Fibroblast of the conjunctiva (primary cell): ENCODE measurements at regions not wholly inside any gene's neighbourhood (a gene's known extent, or its start where the extent isn't known, plus 50 kb on each side); places are given as distances from the start of the nearest gene placed in this dataset.
"Not testable (repeated sequence)": the region's sequence is repeated elsewhere in the genome, so short reads cannot be mapped to it uniquely, and the experiment has no call there.

ENCODE experiments used
- DNase-seq: peaks from one replicate; pipeline ENCODE4 v3.0.0-alpha.2; 2010; ENCODE audit warnings: low read depth

GRCh38 chr3:10109-10996, 186.2 kb upstream of the CHL1 start:
- DNase-seq, result not testable (repeated sequence)

- peak; percentile 23 for DNase-seq
Measured at GRCh38 chr3:11734-12133, 184.8 kb upstream of the CHL1 start.

- DNase-seq, result no peak
Measured at GRCh38 chr3:14652-15051, 181.9 kb upstream of the CHL1 start.

GRCh38 chr3:16366-16765, 180.2 kb upstream of the CHL1 start:
- DNase-seq, result no peak

GRCh38 chr3:20421-20820, 176.1 kb upstream of the CHL1 start:
- no peak for DNase-seq

GRCh38 chr3:24006-24405, 172.6 kb upstream of the CHL1 start:
- DNase-seq, result no peak

- no peak for DNase-seq
Measured at GRCh38 chr3:25056-25455, 171.5 kb upstream of the CHL1 start.

GRCh38 chr3:35985-36384, 160.6 kb upstream of the CHL1 start:
- not testable (repeated sequence) for DNase-seq

- not testable (repeated sequence) for DNase-seq
Measured at GRCh38 chr3:42871-43744, 153.5 kb upstream of the CHL1 start.

- DNase-seq, result no peak
Measured at GRCh38 chr3:44028-44676, 152.4 kb upstream of the CHL1 start.

GRCh38 chr3:44941-45340, 151.6 kb upstream of the CHL1 start:
- DNase-seq, result not testable (repeated sequence)

- DNase-seq, result no peak
Measured at GRCh38 chr3:46576-46975, 150.0 kb upstream of the CHL1 start.

GRCh38 chr3:53441-53840, 143.1 kb upstream of the CHL1 start:
- not testable (repeated sequence) for DNase-seq

GRCh38 chr3:54240-54639, 142.3 kb upstream of the CHL1 start:
- DNase-seq, result no peak

GRCh38 chr3:56672-57071, 139.9 kb upstream of the CHL1 start:
- no peak for DNase-seq

GRCh38 chr3:59854-60253, 136.7 kb upstream of the CHL1 start:
- no peak for DNase-seq

GRCh38 chr3:63095-63765, 133.3 kb upstream of the CHL1 start:
- DNase-seq, result no peak

GRCh38 chr3:69690-70089, 126.9 kb upstream of the CHL1 start:
- DNase-seq, result no peak

- DNase-seq, result no peak
Measured at GRCh38 chr3:72776-73175, 123.8 kb upstream of the CHL1 start.

GRCh38 chr3:73271-73670, 123.3 kb upstream of the CHL1 start:
- DNase-seq, result no peak

GRCh38 chr3:74676-75243, 121.8 kb upstream of the CHL1 start:
- no peak for DNase-seq

GRCh38 chr3:75260-75659, 121.3 kb upstream of the CHL1 start:
- DNase-seq, result no peak
